Ascending aorta (tissue), 2 donors: ENCODE measurements at regions not wholly inside any gene's neighbourhood (a gene's known extent, or its start where the extent isn't known, plus 50 kb on each side); places are given as distances from the start of the nearest gene placed in this dataset.

Experiments used
- DNase-seq, 2 donors: peaks; one replicate each; pipeline ENCODE4 v3.0.0-alpha.2; 2019; ENCODE audit warnings: low spot score in 2 of 2
- H3K27ac ChIP-seq, 2 donors: fragments of 200-600 bp; sonication (generic); one replicate each; pipeline ENCODE4 v1.5.1; 2016 to 2017; ENCODE audit warnings: mild to moderate bottlenecking in 1 of 2
- H3K27me3 ChIP-seq: fragments of 200-600 bp; sonication (generic); one replicate; pipeline ENCODE4 v1.5.1; 2017
- H3K36me3 ChIP-seq, 2 donors: fragments of 200-600 bp; sonication (generic); one replicate each; pipeline ENCODE4 v1.5.1; 2016
- H3K4me1 ChIP-seq, 2 donors: fragments of 200-600 bp; sonication (generic); one replicate each; pipeline ENCODE4 v1.5.1; 2016 to 2017; ENCODE audit warnings: mild to moderate bottlenecking in 1 of 2
- H3K4me3 ChIP-seq, 2 donors: fragments of 200-600 bp; sonication (generic); one replicate each; pipeline ENCODE4 v1.5.1; 2016 to 2017; ENCODE audit warnings: mild to moderate bottlenecking in 1 of 2
- H3K9me3 ChIP-seq, 2 donors: fragments of 200-600 bp; sonication (generic); one replicate each; pipeline ENCODE4 v1.5.1; 2016
- intact Hi-C: fragments of 100-400 bp; cut with DNase I; formaldehyde crosslinking; loops from one replicate; pipeline ENCODE4 v1.15.1; 2023
- TF ChIP-seq, protein P1 (sequence below), 3 experiments: fragments of 200-600 bp in 2 of 3; fragments of 450-650 bp in 1 of 3; sonication (generic) in 2 of 3; IDR thresholded peaks; one replicate each; pipeline ENCODE4 v1.5.1; 2016 to 2019; ENCODE audit warnings: antibody characterized with exemption in 3 of 3, mild to moderate bottlenecking in 1 of 3, moderate library complexity in 1 of 3

GRCh38 chr18:56124186-56124585, 514.2 kb downstream of the TXNL1 start:
- no peak for DNase-seq
- Histone ChIP-seq H3K4me1 (no peaks in the 10 kb centered on the region), H3K9me3 (no peaks in the 10 kb centered on the region), H3K27ac (no peak overlapping the region), H3K36me3 (no peaks in the 10 kb centered on the region), H3K27me3 (no peaks in the 10 kb centered on the region), H3K4me3 (no peak overlapping the region)
- TF ChIP-seq, protein P1, sequence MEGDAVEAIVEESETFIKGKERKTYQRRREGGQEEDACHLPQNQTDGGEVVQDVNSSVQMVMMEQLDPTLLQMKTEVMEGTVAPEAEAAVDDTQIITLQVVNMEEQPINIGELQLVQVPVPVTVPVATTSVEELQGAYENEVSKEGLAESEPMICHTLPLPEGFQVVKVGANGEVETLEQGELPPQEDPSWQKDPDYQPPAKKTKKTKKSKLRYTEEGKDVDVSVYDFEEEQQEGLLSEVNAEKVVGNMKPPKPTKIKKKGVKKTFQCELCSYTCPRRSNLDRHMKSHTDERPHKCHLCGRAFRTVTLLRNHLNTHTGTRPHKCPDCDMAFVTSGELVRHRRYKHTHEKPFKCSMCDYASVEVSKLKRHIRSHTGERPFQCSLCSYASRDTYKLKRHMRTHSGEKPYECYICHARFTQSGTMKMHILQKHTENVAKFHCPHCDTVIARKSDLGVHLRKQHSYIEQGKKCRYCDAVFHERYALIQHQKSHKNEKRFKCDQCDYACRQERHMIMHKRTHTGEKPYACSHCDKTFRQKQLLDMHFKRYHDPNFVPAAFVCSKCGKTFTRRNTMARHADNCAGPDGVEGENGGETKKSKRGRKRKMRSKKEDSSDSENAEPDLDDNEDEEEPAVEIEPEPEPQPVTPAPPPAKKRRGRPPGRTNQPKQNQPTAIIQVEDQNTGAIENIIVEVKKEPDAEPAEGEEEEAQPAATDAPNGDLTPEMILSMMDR (IDR thresholded peaks at IDR 0.05) = no peak
- intact Hi-C loops = no loop called here

DNA sequence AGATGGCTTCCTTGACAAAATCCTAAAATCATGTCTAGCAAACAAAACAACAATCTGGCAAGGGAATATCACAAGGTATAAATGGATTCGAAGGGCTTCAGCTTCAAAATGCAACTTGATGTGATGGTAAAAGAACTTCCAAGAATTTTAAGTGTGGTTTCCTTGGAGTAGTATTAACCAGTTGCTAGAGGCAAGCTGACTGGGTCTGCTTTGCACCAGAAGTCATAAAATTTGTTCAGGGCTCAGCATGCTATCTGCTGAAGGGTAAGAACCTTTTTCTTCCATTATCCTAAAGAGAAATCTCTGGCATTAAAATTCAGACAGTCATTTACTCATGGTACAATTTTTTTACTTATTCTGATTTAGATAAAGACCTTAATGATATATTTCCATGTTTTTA, 516.7 kb downstream of the TXNL1 start:
- Histone ChIP-seq H3K4me1 (no peaks in the 10 kb centered on the region), H3K9me3 (no peaks in the 10 kb centered on the region), H3K27ac (no peak overlapping the region), H3K27me3 (no peaks in the 10 kb centered on the region), H3K36me3 (no peaks in the 10 kb centered on the region), H3K4me3 (no peak overlapping the region)
- DNase-seq = no peak
- intact Hi-C loops = no loop called here
- TF ChIP-seq, protein P1 (IDR thresholded peaks at IDR 0.05) = no peak

GRCh38 chr18:56120782-56121181, 517.6 kb downstream of the TXNL1 start:
- Histone ChIP-seq H3K27me3 (no peaks in the 10 kb centered on the region), H3K4me3 (no peak overlapping the region), H3K36me3 (no peaks in the 10 kb centered on the region), H3K9me3 (no peaks in the 10 kb centered on the region), H3K4me1 (no peaks in the 10 kb centered on the region), H3K27ac (no peak overlapping the region)
- TF ChIP-seq, protein P1 (IDR thresholded peaks at IDR 0.05) = no peak
- no peak for DNase-seq
- intact Hi-C loops = no loop called here

- intact Hi-C loops = no loop called here
- Histone ChIP-seq H3K4me1 (no peaks in the 10 kb centered on the region), H3K36me3 (no peaks in the 10 kb centered on the region), H3K4me3 (no peak overlapping the region), H3K27me3 (no peaks in the 10 kb centered on the region), H3K9me3 (no peaks in the 10 kb centered on the region), H3K27ac (no peak overlapping the region)
- TF ChIP-seq, protein P1 (IDR thresholded peaks at IDR 0.05) = no peak
- DNase-seq = no peak
Observed at GRCh38 chr18:56119681-56120080, 518.7 kb downstream of the TXNL1 start.

DNA sequence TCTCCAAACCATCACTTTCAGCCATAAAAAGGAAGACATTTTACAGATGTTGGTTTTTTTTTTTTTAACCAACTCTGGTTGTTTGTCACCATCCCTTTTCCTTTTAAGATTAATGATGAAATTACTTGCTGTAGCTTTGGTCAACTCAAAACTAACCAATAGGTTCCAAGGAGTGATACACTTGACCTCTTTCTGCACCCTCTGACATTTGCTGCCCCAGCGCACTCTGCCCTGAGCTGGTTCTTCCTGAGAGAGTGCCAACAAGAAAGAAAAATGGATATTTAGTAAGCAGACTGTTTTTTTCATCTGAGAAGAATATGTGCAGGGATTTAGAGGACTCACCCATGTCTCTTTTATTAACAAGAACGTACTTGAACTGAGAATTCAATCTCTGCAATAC, 520.0 kb downstream of the TXNL1 start:
- intact Hi-C loops = no loop called here
- H3K4me1 ChIP-seq = no peaks in the 10 kb centered on the region
- no peak for DNase-seq
- TF ChIP-seq, protein P1 (IDR thresholded peaks at IDR 0.05) = no peak
- no peaks in the 10 kb centered on the region for H3K27me3 ChIP-seq
- H3K36me3 ChIP-seq = no peaks in the 10 kb centered on the region
- no peak overlapping the region for H3K4me3 ChIP-seq
- H3K9me3 ChIP-seq = no peaks in the 10 kb centered on the region
- H3K27ac ChIP-seq = no peak overlapping the region
